ENCODE measurements at regions not wholly inside any gene's neighbourhood (a gene's known extent, or its start where the extent isn't known, plus 50 kb on each side); places are given as distances from the start of the nearest gene placed in this dataset.

GRCh38 chr1:222033450-222033849 lies 291.6 kb upstream of the DUSP10 start:
- TF ChIP-seq EZH2phosphoT487 (IDR thresholded peaks at IDR 0.05; ENCODE audit: low read depth), result no peak
- no peak for TF ChIP-seq CTCF (IDR thresholded peaks at IDR 0.05; ENCODE audit: low read depth, low read length)
